ENCODE measurements at regions not wholly inside any gene's neighbourhood (a gene's known extent, or its start where the extent isn't known, plus 50 kb on each side); places are given as distances from the start of the nearest gene placed in this dataset.

DNA sequence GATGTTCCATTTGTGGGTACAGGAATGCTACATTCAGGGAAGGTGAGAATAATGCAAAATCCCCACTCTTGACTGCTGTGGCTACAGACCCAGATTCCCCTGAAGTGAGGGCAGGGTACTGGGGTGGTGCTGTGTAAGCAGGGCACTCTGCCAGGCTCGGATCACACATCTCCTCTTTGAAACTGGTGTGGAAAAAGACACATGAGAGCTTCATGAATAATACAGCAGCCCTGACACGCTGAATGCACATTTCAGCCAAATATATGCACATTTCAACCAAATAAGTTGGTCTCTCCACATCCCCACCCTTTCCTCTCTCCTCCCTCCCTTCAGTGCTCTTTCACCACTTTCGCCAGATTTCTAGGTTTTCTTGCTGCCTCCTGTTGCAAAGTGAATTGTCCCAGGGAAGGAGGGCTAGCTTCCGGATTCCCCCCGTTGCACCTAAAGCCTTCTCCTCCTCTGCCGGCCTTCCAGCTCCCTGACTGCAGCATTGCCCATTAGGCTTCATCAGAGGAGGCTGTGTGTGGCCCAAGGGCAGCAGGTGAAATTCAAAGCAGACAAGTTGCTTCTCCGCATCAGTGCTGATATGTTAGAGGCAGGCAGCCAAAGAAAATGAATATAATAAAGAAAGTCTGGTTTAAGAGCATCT is 118.2 kb upstream of the TMCC3 start:
- Histone ChIP-seq H3K9ac (ENCODE audit: low read depth, low read length) (no peak overlapping the region), H3K4me3 (ENCODE audit: low read depth in 1 of 2, low read length in 2 of 2) (no peak overlapping the region), H3K79me2 (ENCODE audit: insufficient read depth, low read length) (no peaks in the 10 kb centered on the region), H3K36me3 (ENCODE audit: insufficient read depth, low read length) (no peaks in the 10 kb centered on the region), H3K4me1 (ENCODE audit: insufficient read depth, low read length) (no peaks in the 10 kb centered on the region), H4K20me1 (ENCODE audit: insufficient read depth, low read length) (no peaks in the 10 kb centered on the region), H3K9me3 (ENCODE audit: insufficient read depth, low read length, severe bottlenecking) (no peaks in the 10 kb centered on the region), H3K27me3 (ENCODE audit: insufficient read depth, low read length, poor library complexity) (peaks cover 6% of the 10 kb centered on the region), H3K4me2 (ENCODE audit: insufficient read depth, low read length) (no peak overlapping the region), H2AFZ (ENCODE audit: low read depth, low read length) (no peak overlapping the region), H3K27ac (ENCODE audit: low read length) (no peak overlapping the region)
- ATAC-seq (ENCODE audit: insufficient read depth, low read depth) (no peak), DNase-seq (no peak)
- TF ChIP-seq, protein P1, sequence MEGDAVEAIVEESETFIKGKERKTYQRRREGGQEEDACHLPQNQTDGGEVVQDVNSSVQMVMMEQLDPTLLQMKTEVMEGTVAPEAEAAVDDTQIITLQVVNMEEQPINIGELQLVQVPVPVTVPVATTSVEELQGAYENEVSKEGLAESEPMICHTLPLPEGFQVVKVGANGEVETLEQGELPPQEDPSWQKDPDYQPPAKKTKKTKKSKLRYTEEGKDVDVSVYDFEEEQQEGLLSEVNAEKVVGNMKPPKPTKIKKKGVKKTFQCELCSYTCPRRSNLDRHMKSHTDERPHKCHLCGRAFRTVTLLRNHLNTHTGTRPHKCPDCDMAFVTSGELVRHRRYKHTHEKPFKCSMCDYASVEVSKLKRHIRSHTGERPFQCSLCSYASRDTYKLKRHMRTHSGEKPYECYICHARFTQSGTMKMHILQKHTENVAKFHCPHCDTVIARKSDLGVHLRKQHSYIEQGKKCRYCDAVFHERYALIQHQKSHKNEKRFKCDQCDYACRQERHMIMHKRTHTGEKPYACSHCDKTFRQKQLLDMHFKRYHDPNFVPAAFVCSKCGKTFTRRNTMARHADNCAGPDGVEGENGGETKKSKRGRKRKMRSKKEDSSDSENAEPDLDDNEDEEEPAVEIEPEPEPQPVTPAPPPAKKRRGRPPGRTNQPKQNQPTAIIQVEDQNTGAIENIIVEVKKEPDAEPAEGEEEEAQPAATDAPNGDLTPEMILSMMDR (IDR thresholded peaks at IDR 0.05; ENCODE audit: borderline replicate concordance, extremely low read depth, low read length, poor library complexity, severe bottlenecking) = no peak
- TF ChIP-seq EZH2 (IDR thresholded peaks at IDR 0.05; ENCODE audit: borderline replicate concordance, low read depth, low read length, severe bottlenecking) = no peak

DNA sequence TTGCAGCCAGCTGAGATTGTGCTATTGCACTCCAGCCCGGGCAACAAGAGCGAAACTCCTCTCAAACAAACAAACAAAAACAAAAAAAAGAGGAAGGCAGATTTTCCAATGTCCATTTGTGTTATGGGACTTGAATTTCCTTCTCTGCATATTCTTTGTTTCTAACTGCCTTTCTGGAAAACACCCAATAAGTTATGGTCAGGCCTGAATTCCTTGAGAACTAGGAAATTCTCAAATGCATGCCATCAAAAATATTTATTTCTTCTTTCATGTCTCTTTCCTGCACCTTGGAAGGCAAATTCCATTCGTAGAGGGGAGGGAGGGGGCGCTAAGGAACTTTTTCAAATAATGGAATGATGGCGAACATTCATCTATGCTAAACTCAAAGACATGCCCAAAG is 117.6 kb upstream of the TMCC3 start:
- Histone ChIP-seq H3K36me3 (ENCODE audit: insufficient read depth, low read length) (no peaks in the 10 kb centered on the region), H4K20me1 (ENCODE audit: insufficient read depth, low read length) (no peaks in the 10 kb centered on the region), H3K4me3 (ENCODE audit: low read depth in 1 of 2, low read length in 2 of 2) (no peak overlapping the region), H3K27ac (ENCODE audit: low read length) (no peak overlapping the region), H3K4me2 (ENCODE audit: insufficient read depth, low read length) (no peak overlapping the region), H2AFZ (ENCODE audit: low read depth, low read length) (no peak overlapping the region), H3K4me1 (ENCODE audit: insufficient read depth, low read length) (no peaks in the 10 kb centered on the region), H3K79me2 (ENCODE audit: insufficient read depth, low read length) (no peaks in the 10 kb centered on the region), H3K27me3 (ENCODE audit: insufficient read depth, low read length, poor library complexity) (peaks cover 6% of the 10 kb centered on the region), H3K9me3 (ENCODE audit: insufficient read depth, low read length, severe bottlenecking) (no peaks in the 10 kb centered on the region), H3K9ac (ENCODE audit: low read depth, low read length) (no peak overlapping the region)
- ATAC-seq (ENCODE audit: insufficient read depth, low read depth) = no peak
- TF ChIP-seq, protein P1 (IDR thresholded peaks at IDR 0.05; ENCODE audit: borderline replicate concordance, extremely low read depth, low read length, poor library complexity, severe bottlenecking) = no peak
- no peak for TF ChIP-seq EZH2 (IDR thresholded peaks at IDR 0.05; ENCODE audit: borderline replicate concordance, low read depth, low read length, severe bottlenecking)
- DNase-seq = no peak

DNA sequence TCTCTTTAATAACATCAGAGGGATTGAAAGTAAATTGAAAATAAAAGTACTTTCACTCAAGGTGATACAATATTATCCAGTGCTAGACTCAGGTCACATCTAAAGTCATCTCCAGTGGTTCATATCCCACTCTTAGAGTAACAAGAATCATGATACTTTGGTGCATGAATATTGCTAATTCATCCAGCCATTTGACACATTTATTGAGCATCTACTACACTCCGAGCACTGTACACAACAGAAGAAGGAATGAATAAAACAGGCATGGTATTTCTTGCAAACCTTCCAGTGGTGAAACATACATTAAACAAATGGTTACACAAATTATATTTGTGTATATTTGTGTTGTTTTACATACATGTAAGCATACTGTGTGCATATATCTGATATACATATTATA is 116.0 kb upstream of the TMCC3 start:
- H3K4me1 ChIP-seq (ENCODE audit: insufficient read depth, low read length) = no peaks in the 10 kb centered on the region
- H3K36me3 ChIP-seq (ENCODE audit: insufficient read depth, low read length) = no peaks in the 10 kb centered on the region
- DNase-seq = no peak
- no peak for ATAC-seq (ENCODE audit: insufficient read depth, low read depth)
- H3K79me2 ChIP-seq (ENCODE audit: insufficient read depth, low read length) = no peaks in the 10 kb centered on the region
- H3K9ac ChIP-seq (ENCODE audit: low read depth, low read length) = no peak overlapping the region
- H3K4me3 ChIP-seq (ENCODE audit: low read depth in 1 of 2, low read length in 2 of 2) = no peak overlapping the region
- H3K27me3 ChIP-seq (ENCODE audit: insufficient read depth, low read length, poor library complexity) = peaks cover 6% of the 10 kb centered on the region
- no peaks in the 10 kb centered on the region for H3K9me3 ChIP-seq (ENCODE audit: insufficient read depth, low read length, severe bottlenecking)
- no peak overlapping the region for H2AFZ ChIP-seq (ENCODE audit: low read depth, low read length)
- no peak for TF ChIP-seq EZH2 (IDR thresholded peaks at IDR 0.05; ENCODE audit: borderline replicate concordance, low read depth, low read length, severe bottlenecking)
- TF ChIP-seq, protein P1 (IDR thresholded peaks at IDR 0.05; ENCODE audit: borderline replicate concordance, extremely low read depth, low read length, poor library complexity, severe bottlenecking) = no peak
- H4K20me1 ChIP-seq (ENCODE audit: insufficient read depth, low read length) = no peaks in the 10 kb centered on the region
- H3K27ac ChIP-seq (ENCODE audit: low read length) = no peak overlapping the region
- H3K4me2 ChIP-seq (ENCODE audit: insufficient read depth, low read length) = no peak overlapping the region
